Myocyte (in vitro differentiated cells): ENCODE measurements at regions not wholly inside any gene's neighbourhood (a gene's known extent, or its start where the extent isn't known, plus 50 kb on each side); places are given as distances from the start of the nearest gene placed in this dataset.

Experiments
- DNase-seq: peaks from one replicate; pipeline ENCODE4 v3.0.0-alpha.2; 2012; ENCODE audit warnings: low read depth

DNA sequence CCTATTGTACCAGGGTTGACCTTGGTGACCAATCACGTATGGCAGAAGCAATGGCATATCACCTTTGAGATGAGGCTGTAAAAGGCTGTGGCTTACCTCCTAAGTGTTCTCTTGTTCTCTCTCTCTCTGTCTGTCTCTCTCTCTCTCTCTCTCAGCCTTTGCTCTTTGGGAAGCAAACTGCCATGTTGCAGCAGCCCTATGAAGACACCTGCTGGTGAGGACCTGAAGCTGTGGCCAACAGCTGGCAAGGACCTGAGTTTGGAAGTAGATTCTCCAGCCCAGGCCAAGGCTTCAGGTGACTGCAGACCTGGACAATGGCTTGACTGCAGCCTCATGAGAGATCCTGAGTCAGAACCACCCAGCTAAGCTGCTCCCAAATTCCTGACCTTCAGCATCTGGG lies 161.4 kb downstream of the GPAM start:
- no peak for DNase-seq

DNA sequence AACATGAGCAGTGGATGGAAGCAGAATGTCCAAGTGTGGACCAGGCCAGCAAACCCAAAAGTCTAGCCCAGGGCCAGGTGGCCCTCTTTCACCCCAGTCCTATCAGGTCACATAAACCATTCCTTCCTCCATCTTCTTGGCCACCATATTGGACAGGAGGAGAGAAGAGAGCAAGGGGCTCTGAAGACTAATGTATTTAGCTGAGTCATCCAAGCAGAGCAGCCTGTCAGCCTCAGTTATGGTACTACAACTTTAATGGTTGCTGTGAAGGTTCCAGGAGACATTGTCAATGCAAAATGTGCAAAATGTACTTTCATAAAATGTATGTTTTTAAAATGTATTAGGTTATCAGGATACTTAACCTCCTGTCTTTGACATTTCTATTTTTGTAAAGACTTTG lies 159.5 kb downstream of the GPAM start:
- DNase-seq, result no peak

- no peak for DNase-seq
Observed at GRCh38 chr10:112025228-112025627, 158.3 kb downstream of the GPAM start.

DNA sequence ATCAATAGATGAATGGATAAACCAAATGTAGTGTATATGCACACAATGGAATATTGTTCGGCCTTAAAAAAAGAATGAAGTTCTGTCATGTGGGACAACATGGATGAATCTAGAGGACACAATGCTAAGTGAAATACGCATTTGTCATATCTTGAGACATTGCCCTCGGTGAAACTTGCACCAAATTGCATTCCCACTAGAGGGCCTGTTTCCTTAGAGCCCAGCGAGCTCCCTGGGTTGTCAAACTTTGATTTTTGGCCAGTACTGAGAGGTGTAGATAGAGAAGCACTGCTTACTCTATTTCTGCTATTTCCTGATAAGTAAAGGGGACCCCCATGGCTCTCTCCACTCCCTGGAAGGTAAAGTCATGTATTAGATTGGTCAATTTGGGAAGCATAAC lies 157.1 kb downstream of the GPAM start:
- no peak for DNase-seq

DNA sequence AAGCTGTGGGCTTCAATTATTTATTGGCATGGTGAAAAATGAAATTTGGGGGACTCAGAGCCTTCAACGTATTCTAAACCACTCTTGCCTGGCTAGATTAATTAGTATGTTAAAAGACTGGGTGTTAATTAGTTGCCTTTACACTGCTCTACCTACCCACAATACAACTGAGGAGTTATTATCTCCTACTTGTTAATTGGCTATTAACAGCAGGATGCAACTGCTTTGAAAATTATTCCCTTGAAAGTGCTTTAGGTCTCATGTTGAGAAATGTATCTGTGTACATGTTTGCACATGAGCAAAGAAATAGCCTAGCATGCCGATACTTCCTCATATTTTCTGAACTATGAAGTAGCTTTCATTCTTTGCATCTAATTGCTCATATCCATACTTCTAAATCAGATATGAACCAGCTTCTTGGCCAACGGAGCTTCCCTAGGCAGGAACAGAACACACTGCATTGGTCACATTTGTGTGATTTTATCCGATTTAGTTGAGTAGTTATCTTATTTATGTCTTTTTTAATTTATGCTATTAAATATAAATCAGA lies 155.8 kb downstream of the GPAM start:
- DNase-seq, result no peak

GRCh38 chr10:112030431-112030830 lies 153.1 kb downstream of the GPAM start:
- DNase-seq, result no peak

GRCh38 chr10:112039823-112040222 lies 143.7 kb downstream of the GPAM start:
- DNase-seq, result no peak

GRCh38 chr10:112040696-112041095 lies 142.9 kb downstream of the GPAM start:
- DNase-seq, result no peak

DNA sequence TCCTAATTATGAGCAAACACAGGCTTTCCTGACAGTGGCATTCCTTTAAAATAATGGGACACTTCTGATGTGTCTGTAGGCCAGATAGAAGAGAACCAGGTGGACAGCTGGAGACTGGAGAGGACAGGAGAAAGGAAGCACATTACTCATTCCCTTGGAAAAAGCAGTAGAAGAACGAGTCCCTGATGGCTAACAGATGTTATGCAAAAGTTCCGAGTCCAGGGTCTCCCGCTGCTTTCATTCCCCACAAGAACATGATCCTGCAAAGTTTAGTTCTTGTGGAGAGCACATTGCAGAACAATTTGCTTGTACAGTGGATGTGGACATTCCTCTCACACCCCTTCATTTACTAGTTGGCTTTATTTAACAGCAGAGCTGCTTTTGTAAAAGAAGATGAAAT lies 137.6 kb downstream of the GPAM start:
- DNase-seq, result no peak

GRCh38 chr10:112047674-112048073 lies 135.9 kb downstream of the GPAM start:
- DNase-seq, result no peak

GRCh38 chr10:112052166-112052565 lies 131.4 kb downstream of the GPAM start:
- DNase-seq, result no peak

- DNase-seq, result no peak
Observed at GRCh38 chr10:112053895-112054294, 129.7 kb downstream of the GPAM start.

GRCh38 chr10:112054516-112054915 lies 129.0 kb downstream of the GPAM start:
- no peak for DNase-seq

DNA sequence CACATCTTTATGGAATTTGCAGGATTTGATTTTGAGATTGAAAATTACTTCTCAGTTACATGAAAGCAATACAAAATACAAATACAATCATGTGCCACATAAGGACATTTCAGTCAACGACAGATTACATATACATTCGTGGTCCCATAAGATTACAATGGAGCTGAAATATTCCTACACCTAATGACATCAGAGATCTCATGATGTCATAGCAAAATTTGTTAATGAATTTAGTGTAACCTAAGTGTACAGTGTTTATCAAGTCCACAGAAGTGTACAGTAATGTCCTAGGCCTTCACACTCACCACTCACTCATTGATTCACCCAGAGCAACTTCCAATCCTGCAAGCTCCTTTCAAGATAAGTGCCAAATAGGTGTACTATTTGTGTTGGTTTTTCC lies 126.5 kb downstream of the GPAM start:
- DNase-seq, result no peak

DNA sequence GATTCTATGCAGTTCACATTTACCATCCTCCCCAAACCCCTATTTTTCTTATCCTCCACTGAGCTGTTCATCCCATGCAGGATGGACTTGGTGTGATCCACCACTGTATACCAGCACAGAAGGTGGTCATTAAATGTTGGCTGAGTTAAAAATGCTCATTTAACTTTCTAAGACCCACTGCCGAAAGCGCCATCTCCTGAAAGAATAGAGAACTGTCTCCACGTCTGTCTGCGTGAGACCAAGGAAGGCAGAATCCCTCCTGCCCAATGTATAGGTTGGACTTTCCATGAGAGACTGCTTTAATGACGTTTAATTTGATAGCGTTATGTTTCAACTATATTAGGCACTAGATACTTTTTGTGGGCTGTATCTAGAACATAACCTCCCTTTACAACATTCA lies 124.3 kb downstream of the GPAM start:
- DNase-seq, result no peak

- DNase-seq, result no peak
Observed at GRCh38 chr10:112071596-112072133, 111.9 kb downstream of the GPAM start.

- DNase-seq, result no peak
Observed at GRCh38 chr10:112078003-112078402, 105.6 kb downstream of the GPAM start.

DNA sequence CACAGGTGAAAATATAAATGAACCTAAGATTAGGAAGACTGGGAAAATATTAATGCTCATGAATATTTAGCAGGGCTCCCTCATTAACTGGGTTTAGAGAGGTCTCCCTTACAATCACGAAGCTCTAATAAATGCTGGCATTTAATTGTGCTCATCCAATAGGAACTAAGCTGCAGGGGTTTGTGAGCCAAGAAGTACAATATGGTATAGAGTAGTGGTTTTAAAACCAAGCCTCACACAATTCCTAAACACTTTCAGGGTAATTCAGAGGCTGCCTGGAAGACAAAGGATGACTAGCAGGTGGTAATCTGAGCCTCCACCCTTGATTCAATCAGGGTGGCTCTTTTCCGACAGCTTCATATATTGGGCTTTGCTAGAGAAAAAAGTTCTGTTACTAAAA lies 103.3 kb downstream of the GPAM start:
- no peak for DNase-seq

- peak; percentile 2 for DNase-seq
Observed at GRCh38 chr10:112082120-112082519, 101.4 kb downstream of the GPAM start.

GRCh38 chr10:112083472-112083871 lies 100.1 kb downstream of the GPAM start:
- no peak for DNase-seq

GRCh38 chr10:112087953-112088456 lies 95.6 kb downstream of the GPAM start:
- no peak for DNase-seq

- no peak for DNase-seq
Observed at GRCh38 chr10:112091703-112092102, 91.9 kb downstream of the GPAM start.

DNA sequence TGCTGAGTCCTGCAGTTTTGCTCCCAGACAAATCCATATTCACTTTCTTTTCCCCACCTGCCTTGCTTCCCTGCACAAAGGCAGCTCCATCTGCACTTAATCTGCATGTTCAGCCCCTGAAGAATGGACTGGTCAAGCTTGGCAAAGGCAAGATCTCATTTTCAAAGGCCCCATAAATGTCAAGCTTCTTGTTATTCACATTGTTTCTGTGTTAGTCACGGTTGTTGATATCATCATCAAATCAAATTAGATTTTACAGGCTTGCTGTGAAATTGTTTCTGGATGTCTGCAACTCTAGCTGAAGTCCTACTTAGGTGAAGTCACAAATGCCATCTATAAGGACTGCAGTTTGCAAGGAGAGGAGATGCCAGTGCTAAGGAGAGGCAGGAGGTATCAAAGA lies 91.0 kb downstream of the GPAM start:
- no peak for DNase-seq

DNA sequence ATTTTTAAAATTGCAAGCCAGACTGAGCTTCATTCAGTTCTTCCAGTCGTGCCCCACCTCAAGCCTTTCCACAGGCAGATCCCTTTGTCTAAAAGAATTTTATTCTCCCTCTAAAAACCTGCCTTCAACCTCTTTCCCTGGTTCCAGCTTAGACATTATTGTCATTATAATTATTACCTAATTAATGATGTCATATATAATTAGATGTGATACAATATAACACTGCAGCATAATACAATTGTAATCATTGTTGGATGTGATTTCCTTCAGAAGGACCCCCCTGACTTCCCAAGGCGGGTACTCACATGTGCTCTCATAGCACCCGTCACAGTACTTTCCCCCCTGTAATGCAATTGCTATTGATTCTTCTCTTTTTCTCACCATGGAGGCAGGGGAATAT lies 88.6 kb downstream of the GPAM start:
- DNase-seq, result no peak
